GM12872 (cell line): ENCODE measurements at regions not wholly inside any gene's neighbourhood (a gene's known extent, or its start where the extent isn't known, plus 50 kb on each side); places are given as distances from the start of the nearest gene placed in this dataset.

Source experiments
- CTCF ChIP-seq: IDR thresholded peaks from 3 replicates; pipeline ENCODE4 v1.5.1; 2011; ENCODE audit warnings: low read depth, mild to moderate bottlenecking, low read length, moderate library complexity; ENCODE audit not compliant: insufficient read depth

- no peak for TF ChIP-seq CTCF
Observed at GRCh38 chr2:211203986-211204385, 647.6 kb downstream of the CPS1 start.

- no peak for TF ChIP-seq CTCF
Observed at GRCh38 chr2:211204456-211204855, 648.1 kb downstream of the CPS1 start.

GRCh38 chr2:211204902-211205301 is 648.5 kb downstream of the CPS1 start:
- TF ChIP-seq CTCF: no peak

- no peak for TF ChIP-seq CTCF
Observed at GRCh38 chr2:211205358-211205757, 649.0 kb downstream of the CPS1 start.

GRCh38 chr2:211205836-211206235 is 649.4 kb downstream of the CPS1 start:
- no peak for TF ChIP-seq CTCF

- TF ChIP-seq CTCF: no peak; the same call in 2 of the 3 replicates
Observed at GRCh38 chr2:211216221-211216620, 659.8 kb downstream of the CPS1 start.

GRCh38 chr2:211225784-211226183 is 669.4 kb downstream of the CPS1 start:
- TF ChIP-seq CTCF: no peak

- TF ChIP-seq CTCF: no peak
Observed at GRCh38 chr2:211228559-211228958, 672.2 kb downstream of the CPS1 start.
